AG04450 (cell line): ENCODE measurements at regions not wholly inside any gene's neighbourhood (a gene's known extent, or its start where the extent isn't known, plus 50 kb on each side); places are given as distances from the start of the nearest gene placed in this dataset.

Experiments
- CTCF ChIA-PET: fragments of 300-600, 350-600 bp; formaldehyde crosslinking; extraction: SDS; loops from one replicate; lab custom pipeline; 2022; ENCODE audit warnings: antibody characterized with exemption, inconsistent platforms; lab: Charles Lee
- POLR2A ChIA-PET: fragments of 350-600 bp; formaldehyde crosslinking; extraction: SDS; loops from one replicate; lab custom pipeline; 2021; ENCODE audit warnings: antibody characterized with exemption, inconsistent platforms; lab: Yijun Ruan, JAX
- DNase-seq: peaks from one replicate; pipeline ENCODE4 v3.0.0-alpha.2; 2011; ENCODE audit warnings: low read depth, low spot score
- H3K27ac ChIP-seq: one replicate; pipeline ENCODE4 v1.5.1; 2012; ENCODE audit warnings: low read depth, low read length, control low read depth
- H3K27me3 ChIP-seq: one replicate; pipeline ENCODE4 v1.6.0; 2012; ENCODE audit warnings: low read length; ENCODE audit not compliant: control insufficient read depth, insufficient read depth
- H3K4me3 ChIP-seq: 2 replicates; pipeline ENCODE4 v1.5.1; 2011; ENCODE audit warnings: mild to moderate bottlenecking, low read depth, low read length, control low read depth
- H3K9me3 ChIP-seq: 2 replicates; pipeline ENCODE4 v1.5.1; 2012; ENCODE audit warnings: low read length; ENCODE audit not compliant: control insufficient read depth, insufficient read depth
- TF ChIP-seq, protein P1 (sequence below): IDR thresholded peaks from 2 replicates; pipeline ENCODE4 v1.5.1; 2011; ENCODE audit warnings: low read depth, low read length, control low read depth, inconsistent platforms

GRCh38 chr14:54301359-54301758 lies 95.4 kb upstream of the CDKN3 start:
- no peak for DNase-seq
- Histone ChIP-seq H3K4me3 (no peak overlapping the region), H3K27me3 (peaks cover 53% of the 10 kb centered on the region), H3K9me3 (no peaks in the 10 kb centered on the region), H3K27ac (no peak overlapping the region)
- POLR2A ChIA-PET, result no interaction called here
- TF ChIP-seq, protein P1, sequence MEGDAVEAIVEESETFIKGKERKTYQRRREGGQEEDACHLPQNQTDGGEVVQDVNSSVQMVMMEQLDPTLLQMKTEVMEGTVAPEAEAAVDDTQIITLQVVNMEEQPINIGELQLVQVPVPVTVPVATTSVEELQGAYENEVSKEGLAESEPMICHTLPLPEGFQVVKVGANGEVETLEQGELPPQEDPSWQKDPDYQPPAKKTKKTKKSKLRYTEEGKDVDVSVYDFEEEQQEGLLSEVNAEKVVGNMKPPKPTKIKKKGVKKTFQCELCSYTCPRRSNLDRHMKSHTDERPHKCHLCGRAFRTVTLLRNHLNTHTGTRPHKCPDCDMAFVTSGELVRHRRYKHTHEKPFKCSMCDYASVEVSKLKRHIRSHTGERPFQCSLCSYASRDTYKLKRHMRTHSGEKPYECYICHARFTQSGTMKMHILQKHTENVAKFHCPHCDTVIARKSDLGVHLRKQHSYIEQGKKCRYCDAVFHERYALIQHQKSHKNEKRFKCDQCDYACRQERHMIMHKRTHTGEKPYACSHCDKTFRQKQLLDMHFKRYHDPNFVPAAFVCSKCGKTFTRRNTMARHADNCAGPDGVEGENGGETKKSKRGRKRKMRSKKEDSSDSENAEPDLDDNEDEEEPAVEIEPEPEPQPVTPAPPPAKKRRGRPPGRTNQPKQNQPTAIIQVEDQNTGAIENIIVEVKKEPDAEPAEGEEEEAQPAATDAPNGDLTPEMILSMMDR, result no peak
- CTCF ChIA-PET, result no interaction called here

- Histone ChIP-seq H3K27ac (no peak overlapping the region), H3K27me3 (peaks cover 29% of the 10 kb centered on the region), H3K9me3 (no peaks in the 10 kb centered on the region), H3K4me3 (no peak overlapping the region)
- DNase-seq, result no peak
- TF ChIP-seq, protein P1, result no peak
- ChIA-PET POLR2A (no interaction called here), CTCF (interaction anchor here (1.4 kb wide), 1 partner anchor 22 kb away, joined by 3 read pairs; no protein-coding TSS in a partner anchor)
Measured at GRCh38 chr14:54306806-54307205, 90.0 kb upstream of the CDKN3 start.

GRCh38 chr14:54309615-54310014 lies 87.2 kb upstream of the CDKN3 start:
- TF ChIP-seq, protein P1, result no peak
- H3K27ac ChIP-seq, result no peak overlapping the region
- CTCF ChIA-PET, result interaction anchor here (1.5 kb wide), 1 partner anchor 20 kb away, joined by 4 read pairs; no protein-coding TSS in a partner anchor
- DNase-seq, result no peak
- no peak overlapping the region for H3K4me3 ChIP-seq
- POLR2A ChIA-PET, result no interaction called here
- peaks cover 20% of the 10 kb centered on the region for H3K27me3 ChIP-seq
- no peaks in the 10 kb centered on the region for H3K9me3 ChIP-seq

DNA sequence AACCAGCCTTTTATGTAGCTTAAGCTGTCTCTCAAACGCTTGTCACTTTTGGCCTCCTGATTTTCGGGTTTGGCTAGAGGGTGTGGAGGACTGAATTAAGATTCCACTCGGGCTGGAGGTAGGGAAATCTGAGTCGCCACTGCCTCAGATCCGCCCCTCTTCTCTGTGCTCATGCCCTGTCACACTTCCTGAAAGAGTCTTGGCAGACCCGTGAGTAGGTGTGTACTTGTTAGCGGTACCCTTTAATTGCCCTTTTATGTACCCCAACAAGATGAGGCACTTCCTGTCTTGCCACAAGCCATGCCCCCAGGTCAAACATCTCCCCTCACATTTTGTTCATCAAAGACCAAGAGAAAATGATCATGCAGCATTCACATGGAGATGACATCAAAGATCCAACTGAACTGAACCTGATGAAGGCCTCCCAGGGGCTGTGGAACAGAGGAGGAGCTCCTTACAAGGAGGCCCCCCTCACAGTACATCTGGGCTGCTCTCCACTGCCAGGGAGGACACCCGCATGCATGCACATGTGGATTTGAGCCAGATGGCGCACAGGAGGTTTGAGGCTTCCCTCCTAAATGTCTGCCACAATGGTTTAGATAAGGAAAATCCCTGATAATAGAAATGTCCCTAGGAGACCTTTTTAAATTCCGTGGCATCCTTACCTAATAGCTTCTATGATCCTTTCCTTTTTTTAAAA lies 86.5 kb upstream of the CDKN3 start:
- no peak for DNase-seq
- Histone ChIP-seq H3K27ac (no peak overlapping the region), H3K27me3 (peaks cover 20% of the 10 kb centered on the region), H3K9me3 (no peaks in the 10 kb centered on the region), H3K4me3 (no peak overlapping the region)
- TF ChIP-seq, protein P1, result no peak
- ChIA-PET CTCF (interaction anchor here (1.4 to 1.5 kb wide), 2 partner anchors 19 to 37 kb away, joined by 4 read pairs; no protein-coding TSS in a partner anchor), POLR2A (no interaction called here)

- no peak overlapping the region for H3K27ac ChIP-seq
- peaks cover 15% of the 10 kb centered on the region for H3K27me3 ChIP-seq
- CTCF ChIA-PET, result interaction anchor here (1.4 kb wide), 1 partner anchor 37 kb away, joined by 4 read pairs; no protein-coding TSS in a partner anchor
- H3K4me3 ChIP-seq, result no peak overlapping the region
- no peak for DNase-seq
- no peaks in the 10 kb centered on the region for H3K9me3 ChIP-seq
- POLR2A ChIA-PET, result no interaction called here
- TF ChIP-seq, protein P1, result no peak
Measured at GRCh38 chr14:54310851-54311228, 86.0 kb upstream of the CDKN3 start.
